GM18499 (cell line): ENCODE measurements at regions not wholly inside any gene's neighbourhood (a gene's known extent, or its start where the extent isn't known, plus 50 kb on each side); places are given as distances from the start of the nearest gene placed in this dataset.
"Not testable (repeated sequence)": the region's sequence is repeated elsewhere in the genome, so short reads cannot be mapped to it uniquely, and the experiment has no call there.

Experiments used
- ATAC-seq: cut with Tn5 transposase; IDR thresholded peaks from one replicate; pipeline ENCODE4 v1.9.1; 2021; ENCODE audit warnings: moderate number of reproducible peaks; ENCODE audit not compliant: insufficient read depth, unreplicated experiment

DNA sequence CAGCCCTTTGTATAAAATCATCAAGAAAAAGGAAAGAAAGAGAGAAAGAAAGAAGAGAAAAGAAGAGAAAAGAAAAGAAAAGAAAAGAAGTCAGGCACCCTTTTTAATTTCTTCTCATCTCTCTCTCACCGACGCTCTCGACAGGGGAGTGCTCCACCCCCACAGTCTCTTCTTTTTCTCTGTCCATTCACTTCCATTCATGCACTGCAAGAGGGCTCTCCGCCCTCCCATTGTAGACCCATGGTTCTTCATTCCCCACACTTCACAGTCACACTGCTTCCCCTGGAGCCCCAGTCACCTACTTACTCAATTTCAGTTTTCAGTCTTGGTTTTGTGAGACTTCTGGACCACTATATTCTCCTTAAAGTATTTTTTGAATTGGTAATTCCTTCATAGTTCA is 254.7 kb downstream of the SOX2 start:
- no peak for ATAC-seq

DNA sequence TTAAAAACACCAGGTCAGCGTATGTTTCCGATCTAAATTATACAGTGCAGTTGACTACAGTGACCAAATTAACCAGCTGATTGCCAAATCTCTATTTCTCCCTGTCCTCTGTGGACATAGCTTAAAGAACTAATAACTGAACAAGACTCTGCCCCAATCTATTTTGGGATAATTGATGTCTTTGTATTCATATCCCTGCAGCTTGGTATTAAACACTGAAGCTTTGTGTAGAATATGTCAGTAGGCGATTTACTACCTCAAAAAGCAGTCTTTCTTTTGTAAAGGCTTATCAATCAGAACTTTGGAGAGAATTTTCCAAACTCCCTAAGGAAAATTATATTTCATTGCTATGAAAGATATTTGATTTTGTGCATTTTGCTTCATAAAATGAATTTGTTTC is 258.2 kb downstream of the SOX2 start:
- no peak for ATAC-seq

DNA sequence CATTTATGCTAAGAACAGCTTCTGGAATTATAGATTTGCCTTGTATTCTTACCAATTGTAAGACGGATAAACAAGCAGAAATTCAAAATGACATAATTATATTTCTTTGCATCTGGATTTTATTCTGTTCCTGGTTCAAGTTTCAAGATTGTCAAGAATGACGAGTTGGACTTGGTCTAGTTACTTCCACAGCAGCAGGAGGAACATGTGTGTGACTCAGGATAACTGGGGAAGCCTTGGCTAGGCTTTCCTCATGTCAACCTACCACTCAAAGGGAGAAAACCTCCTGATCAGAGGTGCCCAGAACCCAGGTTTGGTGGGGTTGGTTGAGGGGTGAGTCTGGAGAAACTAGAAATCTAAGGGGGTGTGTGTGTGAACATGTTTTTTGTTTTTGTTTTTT is 259.7 kb downstream of the SOX2 start:
- no peak for ATAC-seq

DNA sequence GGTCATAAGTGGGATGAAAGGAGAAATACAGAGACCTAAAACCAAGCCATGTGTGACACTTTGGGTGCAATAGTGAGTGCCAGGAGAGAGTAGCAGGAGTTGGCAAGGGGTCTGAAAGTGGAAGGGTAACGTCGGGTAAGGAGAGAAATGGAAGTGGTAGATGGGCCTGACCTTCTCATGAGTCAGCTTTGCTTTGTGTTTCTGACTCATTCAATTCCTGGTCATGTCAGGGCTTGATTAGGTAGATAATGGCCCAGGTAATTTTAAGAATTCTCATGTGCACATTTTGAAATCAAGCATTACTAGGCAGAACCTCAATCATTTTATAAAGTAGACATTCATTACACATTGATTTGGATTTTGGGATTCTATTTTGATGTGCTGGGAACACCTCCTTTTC is 262.5 kb downstream of the SOX2 start:
- ATAC-seq, result no peak

DNA sequence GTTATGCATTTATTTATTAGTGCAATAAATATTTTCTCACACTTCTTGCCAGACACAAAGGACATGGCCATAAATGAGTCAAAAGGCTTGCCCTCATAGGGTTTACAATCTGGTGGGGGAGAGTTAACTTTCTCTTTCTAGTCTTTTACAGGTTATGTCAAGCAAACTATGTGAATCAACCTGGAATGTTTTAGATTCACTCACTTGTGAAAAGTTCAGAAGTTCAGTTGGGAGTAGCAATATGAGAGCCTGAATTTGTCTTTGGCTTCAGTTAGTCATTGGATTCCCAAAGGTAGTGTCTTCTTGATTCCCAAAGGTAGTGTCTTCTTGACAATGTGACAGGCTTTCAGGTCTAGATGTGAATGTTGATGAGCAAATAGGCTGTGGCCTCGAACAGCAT is 264.8 kb downstream of the SOX2 start:
- ATAC-seq, result no peak

DNA sequence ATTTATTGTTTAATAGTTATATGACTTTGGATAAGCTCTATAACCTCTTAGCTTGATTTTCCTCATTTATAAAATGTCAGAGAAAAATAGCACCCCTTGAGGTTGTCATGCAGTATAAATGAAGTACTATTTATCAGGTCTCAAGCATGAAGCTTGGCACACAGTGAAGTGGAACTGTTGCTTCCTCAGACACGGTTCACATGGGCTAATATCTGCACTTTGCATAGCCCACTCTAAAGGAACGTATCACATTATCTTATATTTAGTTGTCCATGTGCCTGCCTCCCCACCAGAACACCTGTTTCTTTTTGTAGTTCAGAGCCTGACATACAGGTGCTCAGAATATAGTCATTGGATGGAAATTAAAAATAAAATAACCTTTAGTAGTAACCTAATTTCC is 273.7 kb downstream of the SOX2 start:
- ATAC-seq, result no peak

DNA sequence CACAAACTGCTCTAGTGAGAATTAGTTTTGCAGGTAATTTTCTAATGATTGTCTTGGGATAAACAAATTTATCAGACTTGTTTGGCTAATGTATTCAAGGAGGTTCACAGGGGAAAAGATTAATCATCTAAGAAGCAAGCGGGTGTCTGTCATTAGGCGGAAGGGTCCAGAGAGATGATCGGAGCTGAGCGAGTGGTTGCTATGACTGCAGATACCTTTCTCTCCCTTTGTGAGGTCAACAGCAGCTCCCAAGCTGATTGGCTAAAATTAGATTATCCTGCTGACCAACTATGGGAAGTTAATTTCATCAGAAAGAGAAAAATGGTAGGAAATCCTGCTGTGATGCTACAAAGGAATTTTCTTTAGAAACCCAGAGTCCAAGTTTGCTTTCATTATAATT is 276.0 kb downstream of the SOX2 start:
- ATAC-seq, result no peak

DNA sequence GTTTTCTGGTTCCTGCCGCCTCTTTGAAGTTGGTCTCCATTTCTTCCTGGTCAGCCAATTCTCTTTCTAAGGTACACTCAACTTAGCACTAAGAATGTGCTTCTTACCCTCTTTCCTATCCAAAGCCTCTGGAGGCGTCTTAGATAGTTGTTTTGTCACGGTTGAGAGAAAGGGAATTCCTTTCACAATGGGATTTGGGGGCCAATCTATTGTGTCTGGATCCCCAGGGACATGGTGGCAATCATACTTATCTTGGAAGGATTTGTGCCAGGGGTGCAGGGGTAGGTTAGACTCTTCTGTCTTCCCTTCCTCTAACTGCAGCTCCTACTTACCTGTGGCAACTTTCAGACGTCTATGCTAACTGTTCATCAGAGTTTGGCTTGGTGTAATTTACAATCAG is 287.1 kb downstream of the SOX2 start:
- ATAC-seq, result no peak

DNA sequence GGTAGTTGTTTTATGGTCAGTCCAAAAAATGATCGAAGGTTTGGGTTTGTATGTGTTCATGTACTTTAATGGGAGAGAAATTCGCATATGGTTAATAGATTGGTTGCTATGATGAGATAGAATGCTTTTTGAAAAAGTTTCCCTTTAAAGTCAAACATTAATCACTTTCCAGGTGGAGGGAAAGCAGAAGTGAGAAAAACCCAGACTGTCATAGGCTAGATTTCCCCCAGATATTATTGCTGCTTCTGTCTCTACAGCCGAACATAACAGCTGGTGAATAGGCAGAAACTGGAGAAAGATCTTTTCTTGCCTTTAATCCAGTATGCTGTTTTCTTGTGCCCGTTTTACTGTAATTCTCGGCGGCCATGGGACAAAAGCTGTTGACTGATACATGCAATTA is 287.6 kb downstream of the SOX2 start:
- no peak for ATAC-seq

DNA sequence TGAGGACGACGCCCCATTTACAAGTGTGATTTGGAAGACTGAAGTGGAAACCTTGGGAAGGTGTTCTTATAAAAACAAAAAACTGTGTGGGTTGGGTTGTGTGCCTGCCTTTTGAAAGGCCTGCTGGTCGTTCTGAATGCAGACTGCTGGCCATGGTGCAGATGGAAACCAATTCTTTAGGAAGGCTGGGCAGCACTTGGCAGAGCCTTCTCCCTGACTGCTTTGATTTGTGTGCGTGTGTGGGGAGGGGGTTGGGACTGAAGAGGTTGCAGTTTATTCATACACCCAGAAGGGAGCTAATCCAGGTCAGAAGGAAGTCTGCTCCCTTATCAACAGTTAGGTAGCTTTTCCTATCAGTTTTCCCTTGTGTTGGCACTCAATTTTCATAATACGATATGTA is 288.7 kb downstream of the SOX2 start:
- ATAC-seq, result no peak

DNA sequence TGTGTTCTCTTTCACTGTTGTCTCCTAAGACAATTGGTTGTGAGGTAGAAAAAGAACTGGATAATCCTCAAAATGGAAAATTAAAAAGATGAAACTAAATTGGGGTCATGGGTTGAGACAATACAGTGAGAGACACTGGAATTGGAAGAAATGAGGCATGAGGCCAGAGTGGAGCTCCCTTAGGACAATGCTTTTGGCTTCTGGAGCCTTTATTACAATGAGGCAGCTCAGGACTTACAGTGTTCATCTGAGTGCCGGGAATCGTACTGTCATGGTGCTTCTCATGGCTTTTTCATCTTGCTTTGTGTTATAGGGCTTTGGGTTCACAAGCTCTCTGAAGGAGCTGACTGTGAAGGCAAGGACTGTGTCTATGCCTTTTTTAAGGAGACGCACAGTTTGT is 293.5 kb downstream of the SOX2 start:
- ATAC-seq, result no peak

DNA sequence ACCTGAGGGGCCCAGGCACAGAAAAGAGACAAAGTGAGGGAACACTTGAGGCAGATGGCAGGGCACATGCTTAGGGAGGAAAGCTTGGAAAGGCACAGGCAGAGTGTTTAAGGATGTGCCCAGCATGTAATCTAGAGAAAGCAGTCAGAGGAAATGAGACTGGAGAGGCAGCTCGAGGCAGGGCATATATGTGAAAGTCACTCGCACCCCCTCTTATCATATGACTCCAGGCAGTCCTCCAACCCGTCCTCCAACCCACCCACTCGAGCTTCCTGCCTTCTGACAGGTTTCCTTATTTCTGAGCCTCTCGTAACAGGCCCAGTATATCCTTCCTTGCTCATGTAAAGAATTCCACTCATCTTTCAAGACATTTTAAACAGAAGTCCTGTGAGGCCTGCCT is 294.0 kb downstream of the SOX2 start:
- ATAC-seq, result no peak

DNA sequence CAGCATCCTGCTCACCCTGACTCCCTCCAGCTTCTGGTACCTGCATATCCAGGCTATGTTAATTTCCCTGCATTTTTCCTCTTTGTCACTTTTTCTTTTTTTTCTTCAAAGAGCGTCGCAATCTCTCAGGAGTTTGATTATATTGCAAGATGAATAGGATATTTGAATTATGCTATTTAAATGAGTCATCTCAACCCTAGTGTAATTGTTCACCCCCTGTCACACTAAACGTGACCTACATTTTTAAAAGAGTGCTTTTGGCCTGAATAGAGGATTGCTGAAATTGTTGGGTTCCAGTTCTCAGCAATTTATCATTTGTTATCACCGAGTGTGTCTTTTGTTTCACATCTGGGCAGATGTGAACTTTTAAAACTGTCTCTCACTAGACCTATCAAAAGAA is 294.7 kb downstream of the SOX2 start:
- no peak for ATAC-seq

DNA sequence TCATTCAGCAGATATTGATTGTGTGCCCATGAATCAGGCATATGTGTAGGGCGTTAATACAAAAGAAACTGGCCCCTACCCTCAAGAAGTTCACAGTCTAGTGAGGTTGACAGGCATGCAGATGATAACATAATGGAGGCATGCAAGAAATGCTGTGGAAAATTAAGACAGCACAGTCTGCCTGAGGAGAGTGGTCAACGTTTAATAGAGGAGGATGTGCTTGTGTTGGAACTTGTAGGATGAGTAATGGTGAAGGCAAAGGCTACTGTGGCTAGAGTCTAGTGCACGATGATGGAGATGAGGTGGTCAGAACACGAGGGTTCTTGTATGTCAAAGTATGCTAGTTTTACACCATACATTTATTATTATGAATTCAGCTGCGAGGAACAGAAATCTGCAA is 295.7 kb downstream of the SOX2 start:
- no peak for ATAC-seq

DNA sequence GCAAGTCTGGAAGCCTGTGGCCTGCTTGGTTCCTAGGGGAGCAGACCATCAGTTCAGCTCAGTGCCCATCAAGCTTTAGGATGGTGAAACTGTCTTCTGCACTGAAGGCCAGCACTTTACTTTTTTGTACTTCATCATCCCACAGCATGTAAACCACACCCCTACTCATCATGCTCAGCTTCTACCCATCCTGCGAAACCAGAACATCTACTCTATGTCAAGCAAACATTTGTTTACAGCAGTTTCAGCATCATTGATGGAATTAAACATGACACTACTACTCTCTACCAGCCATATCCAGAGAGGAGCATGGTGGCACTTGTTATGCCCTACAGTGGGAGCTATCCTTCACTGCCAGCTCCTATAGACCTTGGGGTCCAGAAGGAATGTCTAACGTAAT is 306.6 kb downstream of the SOX2 start:
- no peak for ATAC-seq

DNA sequence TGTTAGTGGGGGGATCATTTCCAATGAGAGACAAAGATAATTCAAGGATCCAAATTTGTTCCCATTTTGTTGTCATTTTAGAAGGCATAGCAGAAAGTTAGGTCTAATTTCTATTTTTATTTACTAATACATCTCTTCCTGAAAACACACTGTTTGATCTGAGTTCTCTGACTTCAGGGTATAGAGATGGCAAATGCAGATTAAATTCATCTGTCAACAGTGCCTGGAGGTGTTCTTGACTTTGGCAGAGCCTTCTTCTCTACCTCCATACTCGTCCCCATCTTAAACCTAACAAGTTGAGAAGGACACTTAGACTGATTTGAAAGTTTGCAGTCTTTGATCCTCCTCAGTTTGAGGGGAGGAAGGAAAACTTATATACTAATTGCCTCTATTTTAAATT is 308.2 kb downstream of the SOX2 start:
- ATAC-seq, result no peak

DNA sequence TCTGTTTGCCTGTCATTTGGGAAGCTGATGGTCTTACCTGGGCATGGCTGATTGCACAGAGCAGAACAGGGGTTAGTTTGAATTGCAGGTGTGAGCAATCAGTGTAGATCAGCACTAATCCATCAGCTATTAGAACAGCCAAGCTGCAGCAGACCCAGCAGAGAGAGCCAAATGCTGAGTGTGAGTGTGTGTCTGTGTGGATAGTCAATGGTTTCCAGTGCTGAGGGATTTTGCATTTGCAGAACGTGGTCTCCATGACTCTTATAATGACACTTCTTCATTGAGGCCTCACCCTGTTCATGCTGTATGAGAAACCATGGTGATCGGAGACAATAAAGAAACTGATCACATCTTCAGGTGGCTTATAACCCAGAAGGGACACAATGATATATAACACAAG is 312.1 kb downstream of the SOX2 start:
- no peak for ATAC-seq

DNA sequence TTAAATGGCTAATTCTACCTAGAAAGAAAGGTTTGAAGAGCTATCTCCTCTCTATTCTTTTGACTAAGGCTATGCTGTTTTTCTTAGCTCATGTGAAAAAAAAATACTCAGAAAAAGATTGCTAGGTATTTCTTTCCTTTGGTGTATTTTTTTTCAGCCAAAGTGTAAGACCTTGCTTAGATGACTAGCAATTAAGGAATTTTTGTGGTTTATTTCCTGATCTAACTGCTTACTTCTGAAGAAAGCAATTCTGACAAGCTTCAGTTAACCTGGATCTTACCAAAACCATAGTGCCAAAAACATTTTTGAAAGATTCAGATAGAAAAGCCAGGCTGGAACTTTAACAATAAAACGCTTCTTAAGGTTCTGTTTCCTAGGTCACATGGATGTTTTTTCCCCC is 315.6 kb downstream of the SOX2 start:
- ATAC-seq, result no peak

DNA sequence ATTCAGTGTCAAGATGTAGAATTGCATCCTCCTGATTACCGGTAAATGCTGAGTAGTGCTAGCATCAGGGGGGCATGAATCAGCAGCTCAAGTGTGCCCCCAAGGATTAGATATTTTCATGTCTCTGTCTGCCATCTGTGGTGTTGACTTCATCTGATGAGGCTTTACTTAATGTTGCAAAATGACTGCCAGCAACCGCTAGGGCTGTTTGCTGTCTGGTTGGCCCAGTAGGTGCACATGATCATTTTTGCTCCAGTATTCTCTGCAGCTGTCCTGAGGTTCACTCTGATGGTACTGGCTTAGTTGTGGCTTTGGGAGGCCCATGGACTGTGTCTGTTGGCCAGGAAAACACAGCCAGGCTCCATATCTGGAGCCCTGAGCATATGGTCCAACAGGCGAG is 316.4 kb downstream of the SOX2 start:
- ATAC-seq, result no peak

DNA sequence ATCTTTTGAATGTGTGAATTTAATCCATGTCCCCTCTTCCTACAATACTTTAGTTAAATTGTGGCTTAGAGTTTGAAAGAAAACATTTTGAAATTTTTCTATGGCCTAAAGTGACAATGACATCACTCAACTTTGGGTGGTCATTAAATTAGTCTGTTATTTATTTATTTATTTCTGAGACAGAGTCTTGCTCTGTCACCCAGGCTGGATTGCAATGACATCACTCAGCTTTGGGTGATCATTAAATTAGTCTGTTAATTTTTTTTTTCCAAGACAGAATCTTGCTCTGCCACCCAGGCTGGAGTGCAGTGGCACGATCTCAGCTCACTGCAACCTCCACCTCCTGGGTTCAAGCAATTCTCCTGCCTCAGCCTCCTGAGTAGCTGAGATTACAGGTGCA is 322.5 kb downstream of the SOX2 start:
- not testable (repeated sequence) for ATAC-seq

DNA sequence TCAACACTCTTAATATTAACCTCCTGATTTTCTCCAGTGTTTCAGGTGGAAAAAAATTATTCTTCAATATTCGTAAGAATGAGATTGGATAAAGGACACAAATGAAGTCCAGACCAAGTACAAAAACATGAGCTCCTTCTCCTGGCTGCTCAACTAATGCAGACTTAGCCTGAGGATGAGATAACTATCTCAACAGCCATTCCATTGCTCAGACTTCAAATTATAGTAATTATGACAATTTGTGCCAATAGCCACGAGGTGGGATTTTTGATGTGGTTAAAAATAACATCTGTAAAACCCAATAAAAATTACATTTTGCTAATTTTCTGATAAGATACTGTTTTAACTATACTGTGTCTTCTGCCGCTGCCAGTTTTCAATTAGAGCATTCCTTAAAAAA is 323.6 kb downstream of the SOX2 start:
- no peak for ATAC-seq

DNA sequence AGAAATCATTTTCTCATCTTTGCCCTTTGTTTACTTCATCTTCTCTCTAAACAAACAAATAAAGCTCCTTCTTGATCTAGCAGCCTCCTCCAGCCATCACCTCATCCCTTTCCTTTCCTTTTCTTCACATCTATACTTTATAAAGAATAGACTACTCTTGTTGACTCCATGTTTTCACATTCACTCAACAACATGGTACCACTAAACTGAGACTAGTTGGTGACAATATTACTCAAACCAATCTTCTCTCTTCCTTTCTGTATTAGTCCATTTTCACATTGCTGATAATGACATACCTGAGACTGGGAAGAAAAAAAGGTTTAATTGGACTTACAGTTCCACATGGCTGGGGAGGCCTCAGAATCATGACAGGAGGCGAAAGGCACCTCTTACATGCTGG is 324.7 kb downstream of the SOX2 start:
- ATAC-seq, result no peak

DNA sequence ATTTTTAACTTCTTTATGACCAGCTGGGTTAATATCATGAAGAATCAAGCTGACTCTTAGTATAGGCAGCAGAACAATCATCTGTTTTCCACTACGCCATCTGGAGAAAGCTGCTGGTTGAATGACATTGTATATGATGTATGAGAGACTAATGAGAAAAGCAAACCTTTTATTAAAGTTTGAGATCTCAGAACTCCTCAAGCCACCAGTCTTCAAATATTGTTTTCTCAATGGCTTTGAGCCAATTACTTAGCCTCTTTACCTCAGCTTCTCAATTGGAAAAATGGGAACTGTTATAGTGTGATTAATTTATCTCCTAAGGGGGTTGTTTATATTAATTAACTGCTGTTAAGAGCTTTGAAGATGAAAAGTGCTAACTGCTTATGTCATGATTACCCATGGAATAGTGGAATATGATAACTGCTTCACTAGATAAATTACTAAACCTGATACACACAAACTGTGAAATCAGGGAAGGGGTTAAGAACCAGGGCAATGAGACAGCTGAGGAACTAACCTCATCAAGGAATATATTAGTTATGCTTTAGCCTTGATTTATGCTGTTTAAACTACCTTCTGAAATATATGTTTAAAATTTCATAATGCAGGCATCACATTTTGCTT is 330.1 kb downstream of the SOX2 start:
- ATAC-seq, result no peak
